Gastrocnemius medialis (tissue), 4 donors: ENCODE measurements at regions not wholly inside any gene's neighbourhood (a gene's known extent, or its start where the extent isn't known, plus 50 kb on each side); places are given as distances from the start of the nearest gene placed in this dataset.

Source experiments
- ATAC-seq, 2 donors: fragments of 150-250 bp; one replicate each; pipeline ENCODE4 v1.9.1; 2016
- DNase-seq, 2 donors: peaks; one replicate each; pipeline ENCODE4 v3.0.0-alpha.2; 2019
- H3K27ac ChIP-seq, 4 donors: fragments of 200-600 bp; sonication (generic); 1 replicate in 1 of 4; 2 replicates in 3 of 4; pipeline ENCODE4 v1.5.1; 2016 to 2018; ENCODE audit warnings: mild to moderate bottlenecking in 2 of 4, moderate library complexity in 1 of 4
- H3K27me3 ChIP-seq, 3 donors: fragments of 200-600 bp; sonication (generic) in 2 of 3; 1 replicate in 1 of 3; 2 replicates in 2 of 3; pipeline versions ENCODE4 v1.5.1 to v1.6.0; 2016 to 2019; ENCODE audit warnings: mild to moderate bottlenecking in 1 of 3, moderate library complexity in 1 of 3
- H3K36me3 ChIP-seq, 2 donors: fragments of 200-600 bp; sonication (generic) in 1 of 2; one replicate each; pipeline ENCODE4 v1.5.1; 2017 to 2018
- H3K4me1 ChIP-seq, 2 donors: fragments of 200-600 bp; sonication (generic) in 1 of 2; one replicate each; pipeline ENCODE4 v1.5.1; 2016 to 2017; ENCODE audit warnings: mild to moderate bottlenecking in 2 of 2
- H3K4me3 ChIP-seq, 4 donors: fragments of 200-600 bp; sonication (generic) in 3 of 4; 1 replicate in 1 of 4; 2 replicates in 3 of 4; pipeline ENCODE4 v1.5.1; 2016 to 2019; ENCODE audit warnings: mild to moderate bottlenecking in 2 of 4
- H3K9me3 ChIP-seq, 3 donors: fragments of 200-600 bp; sonication (generic) in 2 of 3; 1 replicate in 1 of 3; 2 replicates in 2 of 3; pipeline ENCODE4 v1.5.1; 2016 to 2019
- CTCF ChIP-seq, 5 experiments: fragments of 450-650 bp in 3 of 5; fragments of 200-600 bp in 2 of 5; sonication (generic) in 2 of 5; IDR thresholded peaks in 4 of 5; conservative IDR thresholded peaks in 1 of 5; 1 replicate in 4 of 5; 2 replicates in 1 of 5; pipeline ENCODE4 v1.5.1; 2016 to 2019; ENCODE audit warnings: antibody characterized with exemption in 5 of 5, mild to moderate bottlenecking in 3 of 5, moderate library complexity in 3 of 5
- POLR2A ChIP-seq, 2 donors: fragments of 450-650 bp; IDR thresholded peaks; one replicate each; pipeline ENCODE4 v1.6.1; 2017; ENCODE audit warnings: antibody characterized with exemption in 2 of 2, mild to moderate bottlenecking in 2 of 2, moderate library complexity in 2 of 2
- in situ Hi-C, 4 donors: fragments of 200-750 bp; cut with MboI; loops; one replicate each; pipeline versions ENCODE4 v1.15.0 to v1.8.0; 2017; ENCODE audit warnings: low sequenced_read_pairs in 4 of 4
- intact Hi-C: fragments of 100-400 bp; cut with DNase I; formaldehyde crosslinking; loops from one replicate; pipeline ENCODE4 v1.15.1; 2023; ENCODE audit warnings: low total_unique reads

- Histone ChIP-seq H3K4me1 (no peaks in the 10 kb centered on the region), H3K27me3 (no peaks in the 10 kb centered on the region), H3K4me3 (no peak overlapping the region), H3K27ac (no peak overlapping the region), H3K36me3 (no peaks in the 10 kb centered on the region), H3K9me3 (no peaks in the 10 kb centered on the region)
- no peak for DNase-seq
- ATAC-seq = no peak
- in situ Hi-C loops (no loop called here), intact Hi-C loops (no loop called here)
- TF ChIP-seq CTCF (IDR thresholded peaks at IDR 0.05 in 4 of 5, conservative IDR thresholded peaks at IDR 0.05 in 1 of 5) (no peak), POLR2A (IDR thresholded peaks at IDR 0.05) (no peak)
These were observed 112.1 kb upstream of the SIX2 start for GRCh38 chr2:45121236-45121927.

GRCh38 chr2:45120546-45120945 is 111.3 kb upstream of the SIX2 start:
- Histone ChIP-seq H3K9me3 (no peaks in the 10 kb centered on the region), H3K27ac (no peak overlapping the region), H3K4me3 (no peak overlapping the region), H3K27me3 (no peaks in the 10 kb centered on the region), H3K4me1 (no peaks in the 10 kb centered on the region), H3K36me3 (no peaks in the 10 kb centered on the region)
- in situ Hi-C loops = no loop called here
- TF ChIP-seq POLR2A (IDR thresholded peaks at IDR 0.05) (no peak), CTCF (IDR thresholded peaks at IDR 0.05 in 4 of 5, conservative IDR thresholded peaks at IDR 0.05 in 1 of 5) (no peak)
- ATAC-seq (no peak), DNase-seq (no peak)
- intact Hi-C loops = no loop called here

GRCh38 chr2:45119855-45120254 is 110.6 kb upstream of the SIX2 start:
- Histone ChIP-seq H3K9me3 (no peaks in the 10 kb centered on the region), H3K27me3 (no peaks in the 10 kb centered on the region), H3K4me3 (no peak overlapping the region), H3K27ac (no peak overlapping the region), H3K4me1 (no peaks in the 10 kb centered on the region), H3K36me3 (no peaks in the 10 kb centered on the region)
- no peak for ATAC-seq
- in situ Hi-C loops = no loop called here
- intact Hi-C loops = no loop called here
- TF ChIP-seq POLR2A (IDR thresholded peaks at IDR 0.05) = no peak
- TF ChIP-seq CTCF (IDR thresholded peaks at IDR 0.05 in 4 of 5, conservative IDR thresholded peaks at IDR 0.05 in 1 of 5) = no peak
- DNase-seq = no peak

GRCh38 chr2:45119038-45119437 is 109.8 kb upstream of the SIX2 start:
- no peak overlapping the region for H3K4me3 ChIP-seq
- H3K4me1 ChIP-seq = no peaks in the 10 kb centered on the region
- in situ Hi-C loops = no loop called here
- no peaks in the 10 kb centered on the region for H3K9me3 ChIP-seq
- ATAC-seq = no peak
- H3K27me3 ChIP-seq = no peaks in the 10 kb centered on the region
- intact Hi-C loops = no loop called here
- no peak for DNase-seq
- H3K27ac ChIP-seq = no peak overlapping the region
- no peaks in the 10 kb centered on the region for H3K36me3 ChIP-seq
- no peak for TF ChIP-seq CTCF (IDR thresholded peaks at IDR 0.05 in 4 of 5, conservative IDR thresholded peaks at IDR 0.05 in 1 of 5)
- no peak for TF ChIP-seq POLR2A (IDR thresholded peaks at IDR 0.05)

GRCh38 chr2:45117383-45117782 is 108.1 kb upstream of the SIX2 start:
- Histone ChIP-seq H3K4me1 (no peaks in the 10 kb centered on the region), H3K27ac (no peak overlapping the region), H3K27me3 (no peaks in the 10 kb centered on the region), H3K36me3 (no peaks in the 10 kb centered on the region), H3K4me3 (no peak overlapping the region), H3K9me3 (no peaks in the 10 kb centered on the region)
- ATAC-seq (no peak), DNase-seq (no peak)
- TF ChIP-seq POLR2A (IDR thresholded peaks at IDR 0.05) (no peak), CTCF (IDR thresholded peaks at IDR 0.05 in 4 of 5, conservative IDR thresholded peaks at IDR 0.05 in 1 of 5) (no peak)
- intact Hi-C loops = no loop called here
- in situ Hi-C loops = no loop called here
